Lower lobe of right lung (tissue), 2 donors: ENCODE measurements at regions not wholly inside any gene's neighbourhood (a gene's known extent, or its start where the extent isn't known, plus 50 kb on each side); places are given as distances from the start of the nearest gene placed in this dataset.
A peak's percentile ranks its signal among the peaks of the same experiment; 100 is the strongest.

Experiments used
- ATAC-seq, 2 donors: fragments of 200-7000 bp; cut with Tn5 transposase; one replicate each; pipeline ENCODE4 v1.9.1; 2020 to 2022; ENCODE audit warnings: mild to moderate bottlenecking in 2 of 2, moderate library complexity in 2 of 2
- DNase-seq: peaks from one replicate; pipeline ENCODE4 v3.0.0-alpha.2; 2020
- H3K27ac ChIP-seq: fragments of 200-600 bp; one replicate; pipeline ENCODE4 v1.8.0; 2022
- H3K27me3 ChIP-seq: fragments of 200-600 bp; one replicate; pipeline ENCODE4 v1.8.0; 2022; ENCODE audit warnings: low read depth
- H3K36me3 ChIP-seq: fragments of 200-600 bp; one replicate; pipeline ENCODE4 v1.8.0; 2022; ENCODE audit warnings: mild to moderate bottlenecking
- H3K4me1 ChIP-seq: fragments of 200-600 bp; one replicate; pipeline ENCODE4 v1.8.0; 2022
- H3K4me3 ChIP-seq: fragments of 200-600 bp; one replicate; pipeline ENCODE4 v1.8.0; 2022; ENCODE audit warnings: mild to moderate bottlenecking
- H3K9me3 ChIP-seq: fragments of 200-600 bp; one replicate; pipeline ENCODE4 v1.8.0; 2022
- CTCF ChIP-seq: fragments of 200-600 bp; IDR thresholded peaks from one replicate; pipeline ENCODE4 v1.8.0; 2022; ENCODE audit warnings: antibody characterized with exemption, mild to moderate bottlenecking
- intact Hi-C: fragments of 100-400 bp; cut with DNase I; formaldehyde crosslinking; loops from one replicate; pipeline ENCODE4 v1.11.0; 2022
- donor health status: DM: no; HTN: yes; CAD: no; lungs with severe emphysema.

- ATAC-seq (no peak), DNase-seq (no peak)
- no peaks in the 10 kb centered on the region for H3K27me3 ChIP-seq
- H3K4me3 ChIP-seq, result no peak overlapping the region
- no peaks in the 10 kb centered on the region for H3K9me3 ChIP-seq
- no peaks in the 10 kb centered on the region for H3K36me3 ChIP-seq
- no peak overlapping the region for H3K27ac ChIP-seq
- no peaks in the 10 kb centered on the region for H3K4me1 ChIP-seq
- TF ChIP-seq CTCF, result no peak
- intact Hi-C loops, result no loop called here
Observed at GRCh38 chr13:86945584-86945983, 725.6 kb upstream of the SLITRK5 start.

- no peak for DNase-seq
- H3K27ac ChIP-seq, result no peak overlapping the region
- TF ChIP-seq CTCF, result no peak
- H3K9me3 ChIP-seq, result no peaks in the 10 kb centered on the region
- ATAC-seq, result no peak
- intact Hi-C loops, result no loop called here
- no peaks in the 10 kb centered on the region for H3K27me3 ChIP-seq
- no peak overlapping the region for H3K4me3 ChIP-seq
- no peaks in the 10 kb centered on the region for H3K36me3 ChIP-seq
- H3K4me1 ChIP-seq, result no peaks in the 10 kb centered on the region
Observed at GRCh38 chr13:86946734-86947133, 724.4 kb upstream of the SLITRK5 start.

- no peak for DNase-seq
- Histone ChIP-seq H3K27ac (no peak overlapping the region), H3K4me1 (no peaks in the 10 kb centered on the region), H3K27me3 (no peaks in the 10 kb centered on the region), H3K36me3 (no peaks in the 10 kb centered on the region), H3K4me3 (no peak overlapping the region), H3K9me3 (no peaks in the 10 kb centered on the region)
- no peak for TF ChIP-seq CTCF
- intact Hi-C loops, result no loop called here
- ATAC-seq, result no peak
Observed at GRCh38 chr13:86954341-86954740, 716.8 kb upstream of the SLITRK5 start.

GRCh38 chr13:86960876-86961275, 710.3 kb upstream of the SLITRK5 start:
- DNase-seq (no peak), ATAC-seq (no peak)
- Histone ChIP-seq H3K4me3 (no peak overlapping the region), H3K36me3 (no peaks in the 10 kb centered on the region), H3K4me1 (no peaks in the 10 kb centered on the region), H3K27me3 (no peaks in the 10 kb centered on the region), H3K27ac (no peak overlapping the region), H3K9me3 (no peaks in the 10 kb centered on the region)
- no peak for TF ChIP-seq CTCF
- intact Hi-C loops, result no loop called here

GRCh38 chr13:86974251-86974994, 696.7 kb upstream of the SLITRK5 start:
- TF ChIP-seq CTCF, result no peak
- DNase-seq, result no peak
- Histone ChIP-seq H3K4me1 (no peaks in the 10 kb centered on the region), H3K9me3 (no peaks in the 10 kb centered on the region), H3K27ac (no peak overlapping the region), H3K27me3 (no peaks in the 10 kb centered on the region), H3K4me3 (no peak overlapping the region), H3K36me3 (no peaks in the 10 kb centered on the region)
- peak in 1 of 2 donors; percentile 21 for ATAC-seq
- intact Hi-C loops, result no loop called here
